Peyer's patch (tissue), 4 donors: ENCODE measurements at regions not wholly inside any gene's neighbourhood (a gene's known extent, or its start where the extent isn't known, plus 50 kb on each side); places are given as distances from the start of the nearest gene placed in this dataset.

Experiments
- CTCF ChIP-seq, 6 experiments: fragments of 450-650 bp in 4 of 6; fragments of 200-600 bp in 2 of 6; sonication (generic) in 1 of 6; IDR thresholded peaks; one replicate each; pipeline ENCODE4 v1.5.1; 2017 to 2019; ENCODE audit warnings: antibody characterized with exemption in 6 of 6, mild to moderate bottlenecking in 3 of 6, moderate library complexity in 1 of 6
- POLR2A ChIP-seq, 2 donors: fragments of 450-650 bp; IDR thresholded peaks; one replicate each; pipeline ENCODE4 v1.5.1; 2017; ENCODE audit warnings: antibody characterized with exemption in 2 of 2, mild to moderate bottlenecking in 2 of 2, moderate library complexity in 2 of 2

- TF ChIP-seq CTCF (IDR thresholded peaks at IDR 0.05) (no peak), POLR2A (IDR thresholded peaks at IDR 0.05) (no peak)
These were observed 232.1 kb downstream of the ENC1 start for GRCh38 chr5:74408150-74409043.
